Keratinocyte (primary cell): ENCODE measurements at regions not wholly inside any gene's neighbourhood (a gene's known extent, or its start where the extent isn't known, plus 50 kb on each side); places are given as distances from the start of the nearest gene placed in this dataset.

Experiments used
- EZH2 ChIP-seq: IDR thresholded peaks from one replicate; pipeline ENCODE4 v1.6.1; 2012; ENCODE audit warnings: inconsistent platforms, mild to moderate bottlenecking, low read length, moderate library complexity
- TF ChIP-seq, protein P1 (sequence below), 3 experiments: IDR thresholded peaks in 1 of 3; conservative IDR thresholded peaks in 1 of 3; optimal IDR thresholded peaks in 1 of 3; 2 replicates in 2 of 3; 3 replicates in 1 of 3; pipeline versions ENCODE3 to v1.5.1; 2011; ENCODE audit warnings: low read length in 3 of 3, mild to moderate bottlenecking in 3 of 3, moderate library complexity in 2 of 3, control low read depth in 1 of 3, inconsistent platforms in 1 of 3; ENCODE audit not compliant: insufficient read depth in 2 of 3; ENCODE audit errors: extremely low read depth in 1 of 3

DNA sequence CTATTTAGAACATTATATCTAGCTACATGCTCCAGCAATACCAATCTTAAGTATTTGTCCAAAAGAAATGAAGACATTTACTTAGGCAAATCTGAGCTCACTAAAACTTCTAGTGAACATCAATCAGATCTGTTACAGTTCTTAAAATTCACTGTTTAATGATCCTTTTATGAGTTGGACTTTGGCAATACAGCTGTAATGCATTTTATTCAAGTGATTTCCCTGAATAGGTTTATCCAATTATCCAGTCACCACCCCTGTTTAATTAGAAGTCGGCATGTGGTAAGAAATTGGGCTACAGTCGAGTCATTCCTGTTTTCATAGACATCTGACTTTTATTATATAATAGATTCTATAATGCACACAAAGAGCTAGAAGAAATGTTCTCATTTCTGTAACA is 1029.0 kb upstream of the TENM4 start:
- no peak for TF ChIP-seq EZH2
- TF ChIP-seq, protein P1, sequence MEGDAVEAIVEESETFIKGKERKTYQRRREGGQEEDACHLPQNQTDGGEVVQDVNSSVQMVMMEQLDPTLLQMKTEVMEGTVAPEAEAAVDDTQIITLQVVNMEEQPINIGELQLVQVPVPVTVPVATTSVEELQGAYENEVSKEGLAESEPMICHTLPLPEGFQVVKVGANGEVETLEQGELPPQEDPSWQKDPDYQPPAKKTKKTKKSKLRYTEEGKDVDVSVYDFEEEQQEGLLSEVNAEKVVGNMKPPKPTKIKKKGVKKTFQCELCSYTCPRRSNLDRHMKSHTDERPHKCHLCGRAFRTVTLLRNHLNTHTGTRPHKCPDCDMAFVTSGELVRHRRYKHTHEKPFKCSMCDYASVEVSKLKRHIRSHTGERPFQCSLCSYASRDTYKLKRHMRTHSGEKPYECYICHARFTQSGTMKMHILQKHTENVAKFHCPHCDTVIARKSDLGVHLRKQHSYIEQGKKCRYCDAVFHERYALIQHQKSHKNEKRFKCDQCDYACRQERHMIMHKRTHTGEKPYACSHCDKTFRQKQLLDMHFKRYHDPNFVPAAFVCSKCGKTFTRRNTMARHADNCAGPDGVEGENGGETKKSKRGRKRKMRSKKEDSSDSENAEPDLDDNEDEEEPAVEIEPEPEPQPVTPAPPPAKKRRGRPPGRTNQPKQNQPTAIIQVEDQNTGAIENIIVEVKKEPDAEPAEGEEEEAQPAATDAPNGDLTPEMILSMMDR (optimal IDR thresholded peaks at IDR 0.05 in 1 of 3, IDR thresholded peaks at IDR 0.05 in 1 of 3, conservative IDR thresholded peaks at IDR 0.05 in 1 of 3; ENCODE audit: extremely low read depth in 1 of 3, insufficient read depth in 2 of 3, low read length in 3 of 3) = no peak
